ENCODE measurements at regions not wholly inside any gene's neighbourhood (a gene's known extent, or its start where the extent isn't known, plus 50 kb on each side); places are given as distances from the start of the nearest gene placed in this dataset.

DNA sequence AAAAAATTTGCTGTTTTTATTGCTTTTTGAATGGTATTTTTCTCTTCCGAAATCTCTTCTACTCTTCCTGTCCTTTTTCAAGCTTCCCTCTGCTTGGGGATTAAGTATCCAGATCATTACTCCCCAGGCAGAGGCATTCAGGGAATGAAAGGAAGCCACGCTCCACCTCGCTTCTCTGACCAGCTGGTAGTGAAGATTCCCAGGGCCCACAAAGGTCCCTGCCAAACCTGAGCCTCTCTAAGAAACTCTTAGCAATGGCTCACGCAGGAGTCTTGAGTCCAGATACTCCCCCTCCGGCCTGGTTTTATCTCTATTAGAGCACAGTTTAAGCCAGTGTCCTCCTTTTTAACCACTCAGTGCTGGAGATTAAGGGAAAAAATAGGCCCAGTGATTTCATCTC is 51.4 kb upstream of the SOD3 start:
- H3K27ac Mint-ChIP-seq (ENCODE audit: low read depth, unreplicated experiment) = no peak overlapping the region
- TF ChIP-seq, protein P1, sequence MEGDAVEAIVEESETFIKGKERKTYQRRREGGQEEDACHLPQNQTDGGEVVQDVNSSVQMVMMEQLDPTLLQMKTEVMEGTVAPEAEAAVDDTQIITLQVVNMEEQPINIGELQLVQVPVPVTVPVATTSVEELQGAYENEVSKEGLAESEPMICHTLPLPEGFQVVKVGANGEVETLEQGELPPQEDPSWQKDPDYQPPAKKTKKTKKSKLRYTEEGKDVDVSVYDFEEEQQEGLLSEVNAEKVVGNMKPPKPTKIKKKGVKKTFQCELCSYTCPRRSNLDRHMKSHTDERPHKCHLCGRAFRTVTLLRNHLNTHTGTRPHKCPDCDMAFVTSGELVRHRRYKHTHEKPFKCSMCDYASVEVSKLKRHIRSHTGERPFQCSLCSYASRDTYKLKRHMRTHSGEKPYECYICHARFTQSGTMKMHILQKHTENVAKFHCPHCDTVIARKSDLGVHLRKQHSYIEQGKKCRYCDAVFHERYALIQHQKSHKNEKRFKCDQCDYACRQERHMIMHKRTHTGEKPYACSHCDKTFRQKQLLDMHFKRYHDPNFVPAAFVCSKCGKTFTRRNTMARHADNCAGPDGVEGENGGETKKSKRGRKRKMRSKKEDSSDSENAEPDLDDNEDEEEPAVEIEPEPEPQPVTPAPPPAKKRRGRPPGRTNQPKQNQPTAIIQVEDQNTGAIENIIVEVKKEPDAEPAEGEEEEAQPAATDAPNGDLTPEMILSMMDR (IDR thresholded peaks at IDR 0.05; ENCODE audit: unreplicated experiment) = no peak
- no peaks in the 10 kb centered on the region for H3K27me3 Mint-ChIP-seq (ENCODE audit: insufficient read depth, unreplicated experiment)
- intact Hi-C loops (cut with micrococcal nuclease) = no loop called here
- ChIA-PET POLR2A (interaction anchor here (2.2 kb wide), 1 partner anchor 10 kb away, joined by 7 read pairs; no protein-coding TSS in a partner anchor), CTCF (interaction anchor here (1.3 kb wide), 1 partner anchor 50 kb away, joined by 4 read pairs; no protein-coding TSS in a partner anchor)
- no peaks in the 10 kb centered on the region for H3K9me3 Mint-ChIP-seq (ENCODE audit: unreplicated experiment)
- H3K4me1 Mint-ChIP-seq (ENCODE audit: insufficient read depth, unreplicated experiment) = peaks cover 7% of the 10 kb centered on the region
- H3K36me3 Mint-ChIP-seq (ENCODE audit: insufficient read depth, unreplicated experiment) = no peaks in the 10 kb centered on the region
- BruUV-seq (replicated peaks) = no TSS peak
- no peak overlapping the region for H3K4me3 Mint-ChIP-seq (ENCODE audit: unreplicated experiment)
- DNase-seq (ENCODE audit: unreplicated experiment) = no peak

DNA sequence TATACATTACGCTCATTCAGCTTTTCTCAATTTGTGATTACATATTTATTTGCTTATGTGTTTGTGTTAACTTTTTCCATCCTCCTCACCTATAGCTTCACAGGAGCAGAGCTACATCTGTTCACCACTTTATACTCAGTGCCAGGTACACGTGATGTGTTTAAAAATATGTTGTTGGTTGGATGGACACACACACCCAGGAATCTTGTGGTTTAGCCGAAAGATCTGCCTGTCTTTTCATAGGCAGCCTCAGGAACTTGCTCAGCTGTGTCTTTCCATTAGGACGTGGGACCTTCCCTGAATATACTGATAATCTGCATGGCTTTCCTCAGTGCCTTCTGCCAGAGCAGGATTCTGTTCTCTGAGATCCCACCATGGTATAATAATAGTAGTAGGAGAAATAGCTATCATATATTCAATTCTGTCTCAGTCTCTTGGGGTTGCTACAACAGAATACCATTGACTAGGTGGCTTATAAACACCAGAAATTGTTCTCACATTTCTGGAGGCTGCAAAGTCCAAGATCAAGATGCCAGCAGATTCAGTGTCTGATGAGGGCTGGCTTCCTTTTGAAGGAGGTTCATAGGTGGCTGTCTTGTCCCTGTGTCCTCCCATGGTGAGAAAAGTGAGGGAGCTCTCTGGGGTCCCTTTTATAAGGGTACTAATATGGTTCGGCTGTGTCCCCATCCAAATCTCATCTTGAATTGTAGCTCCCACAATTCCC is 50.0 kb upstream of the SOD3 start:
- TF ChIP-seq, protein P1 (IDR thresholded peaks at IDR 0.05; ENCODE audit: unreplicated experiment) = no peak

More for the DNA sequence above, 50.0 kb upstream of the SOD3 start:
- CTCF ChIA-PET = interaction anchor here (0.5 to 0.9 kb wide), 2 partner anchors 10 to 325 kb away, joined by 3 read pairs; no protein-coding TSS in a partner anchor
- POLR2A ChIA-PET = no interaction called here
- Mint-ChIP-seq H3K36me3 (ENCODE audit: insufficient read depth, unreplicated experiment) (no peaks in the 10 kb centered on the region), H3K27ac (ENCODE audit: low read depth, unreplicated experiment) (peak overlapping the region; percentile 49), H3K4me1 (ENCODE audit: insufficient read depth, unreplicated experiment) (peaks cover 7% of the 10 kb centered on the region), H3K9me3 (ENCODE audit: unreplicated experiment) (no peaks in the 10 kb centered on the region), H3K4me3 (ENCODE audit: unreplicated experiment) (no peak overlapping the region), H3K27me3 (ENCODE audit: insufficient read depth, unreplicated experiment) (no peaks in the 10 kb centered on the region)
- BruUV-seq (replicated peaks) = no TSS peak
- intact Hi-C loops (cut with micrococcal nuclease) = no loop called here
- no peak for DNase-seq (ENCODE audit: unreplicated experiment)
